ENCODE measurements at regions not wholly inside any gene's neighbourhood (a gene's known extent, or its start where the extent isn't known, plus 50 kb on each side); places are given as distances from the start of the nearest gene placed in this dataset.

- H3K4me1 ChIP-seq (ENCODE audit: control insufficient read depth, extremely low read depth, insufficient read depth, low read length) = no peaks in the 10 kb centered on the region
- H3K27me3 ChIP-seq (ENCODE audit: control insufficient read depth, insufficient read depth, low read length) = no peaks in the 10 kb centered on the region
- no peak overlapping the region for H3K9ac ChIP-seq (ENCODE audit: insufficient read depth, low read length)
- H3K4me2 ChIP-seq (ENCODE audit: extremely low read depth, insufficient read depth, low read length) = no peak overlapping the region
- H3K79me2 ChIP-seq (ENCODE audit: control insufficient read depth, insufficient read depth, low read length) = no peaks in the 10 kb centered on the region
- H3K4me3 ChIP-seq (replicated peaks in 1 of 4; ENCODE audit: control extremely low read depth in 1 of 4, insufficient read depth in 1 of 4, low read depth in 3 of 4, low read length in 4 of 4) = no peak overlapping the region
- H2AFZ ChIP-seq (ENCODE audit: low read length) = no peak overlapping the region
- H4K20me1 ChIP-seq (ENCODE audit: control insufficient read depth, extremely low read depth, insufficient read depth, low read length) = no peaks in the 10 kb centered on the region
- no peak for TF ChIP-seq EZH2 (IDR thresholded peaks at IDR 0.05; ENCODE audit: low read length, missing control alignments)
- TF ChIP-seq CTCF (conservative IDR thresholded peaks at IDR 0.05 in 1 of 2, IDR thresholded peaks at IDR 0.05 in 1 of 2; ENCODE audit: low read depth in 1 of 2, low read length in 2 of 2) = no peak
- H3K27ac ChIP-seq (ENCODE audit: insufficient read depth, low read length) = no peak overlapping the region
- no peaks in the 10 kb centered on the region for H3K9me3 ChIP-seq (ENCODE audit: control insufficient read depth, insufficient read depth, low read depth, low read length)
- no peaks in the 10 kb centered on the region for H3K36me3 ChIP-seq (ENCODE audit: control insufficient read depth, insufficient read depth, low read length)
- no peak for DNase-seq (ENCODE audit: low read depth in 2 of 2)
Observed at GRCh38 chr22:19636696-19637407, 77.5 kb upstream of the SEPTIN5 start.

GRCh38 chr22:19637408-19638281 lies 76.7 kb upstream of the SEPTIN5 start:
- no peak overlapping the region for H2AFZ ChIP-seq (ENCODE audit: low read length)
- no peaks in the 10 kb centered on the region for H3K4me1 ChIP-seq (ENCODE audit: control insufficient read depth, extremely low read depth, insufficient read depth, low read length)
- no peaks in the 10 kb centered on the region for H3K9me3 ChIP-seq (ENCODE audit: control insufficient read depth, insufficient read depth, low read depth, low read length)
- no peaks in the 10 kb centered on the region for H3K27me3 ChIP-seq (ENCODE audit: control insufficient read depth, insufficient read depth, low read length)
- no peaks in the 10 kb centered on the region for H3K36me3 ChIP-seq (ENCODE audit: control insufficient read depth, insufficient read depth, low read length)
- no peaks in the 10 kb centered on the region for H4K20me1 ChIP-seq (ENCODE audit: control insufficient read depth, extremely low read depth, insufficient read depth, low read length)
- no peak for DNase-seq (ENCODE audit: low read depth in 2 of 2)
- H3K4me2 ChIP-seq (ENCODE audit: extremely low read depth, insufficient read depth, low read length) = no peak overlapping the region
- no peaks in the 10 kb centered on the region for H3K79me2 ChIP-seq (ENCODE audit: control insufficient read depth, insufficient read depth, low read length)
- TF ChIP-seq CTCF (conservative IDR thresholded peaks at IDR 0.05 in 1 of 2, IDR thresholded peaks at IDR 0.05 in 1 of 2; ENCODE audit: low read depth in 1 of 2, low read length in 2 of 2) (no peak), EZH2 (IDR thresholded peaks at IDR 0.05; ENCODE audit: low read length, missing control alignments) (no peak)
- no peak overlapping the region for H3K27ac ChIP-seq (ENCODE audit: insufficient read depth, low read length)
- H3K9ac ChIP-seq (ENCODE audit: insufficient read depth, low read length) = no peak overlapping the region
- H3K4me3 ChIP-seq (replicated peaks in 1 of 4; ENCODE audit: control extremely low read depth in 1 of 4, insufficient read depth in 1 of 4, low read depth in 3 of 4, low read length in 4 of 4) = no peak overlapping the region

GRCh38 chr22:19638282-19639015 lies 75.9 kb upstream of the SEPTIN5 start:
- DNase-seq (ENCODE audit: low read depth in 2 of 2) = no peak
- Histone ChIP-seq H3K4me2 (ENCODE audit: extremely low read depth, insufficient read depth, low read length) (no peak overlapping the region), H3K27ac (ENCODE audit: insufficient read depth, low read length) (no peak overlapping the region), H4K20me1 (ENCODE audit: control insufficient read depth, extremely low read depth, insufficient read depth, low read length) (no peaks in the 10 kb centered on the region), H3K9me3 (ENCODE audit: control insufficient read depth, insufficient read depth, low read depth, low read length) (no peaks in the 10 kb centered on the region), H3K4me1 (ENCODE audit: control insufficient read depth, extremely low read depth, insufficient read depth, low read length) (no peaks in the 10 kb centered on the region), H2AFZ (ENCODE audit: low read length) (no peak overlapping the region), H3K4me3 (replicated peaks in 1 of 4; ENCODE audit: control extremely low read depth in 1 of 4, insufficient read depth in 1 of 4, low read depth in 3 of 4, low read length in 4 of 4) (no peak overlapping the region), H3K79me2 (ENCODE audit: control insufficient read depth, insufficient read depth, low read length) (no peaks in the 10 kb centered on the region), H3K9ac (ENCODE audit: insufficient read depth, low read length) (no peak overlapping the region), H3K36me3 (ENCODE audit: control insufficient read depth, insufficient read depth, low read length) (no peaks in the 10 kb centered on the region), H3K27me3 (ENCODE audit: control insufficient read depth, insufficient read depth, low read length) (no peaks in the 10 kb centered on the region)
- TF ChIP-seq EZH2 (IDR thresholded peaks at IDR 0.05; ENCODE audit: low read length, missing control alignments) (no peak), CTCF (conservative IDR thresholded peaks at IDR 0.05 in 1 of 2, IDR thresholded peaks at IDR 0.05 in 1 of 2; ENCODE audit: low read depth in 1 of 2, low read length in 2 of 2) (no peak)

Data from fibroblast of lung (primary cell).